DMS 273 (cell line): ENCODE measurements at regions not wholly inside any gene's neighbourhood (a gene's known extent, or its start where the extent isn't known, plus 50 kb on each side); places are given as distances from the start of the nearest gene placed in this dataset.

Source experiments
- DNase-seq: peaks from one replicate; lab custom pipeline; 2025; ENCODE audit not compliant: unreplicated experiment; lab: John Stamatoyannopoulos, UW

DNA sequence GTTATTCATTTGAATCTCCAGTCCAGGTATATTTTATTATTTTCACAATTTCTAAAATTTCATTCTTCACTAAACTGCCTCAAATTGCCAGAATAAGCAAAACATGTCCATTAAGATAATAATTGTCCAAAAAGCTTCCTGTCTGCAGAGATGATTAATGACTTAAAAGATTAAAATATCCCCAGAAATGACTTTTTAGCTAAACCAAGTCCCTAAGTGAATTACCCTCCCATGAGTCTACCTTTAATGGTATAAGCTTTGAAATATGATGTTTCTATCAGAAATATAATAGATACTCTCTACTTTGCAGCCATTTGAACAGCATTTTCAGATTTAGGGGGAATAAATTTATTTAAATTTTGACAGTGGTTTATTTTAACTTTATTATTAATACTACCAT is 289.2 kb upstream of the EMCN start:
- DNase-seq: no peak

DNA sequence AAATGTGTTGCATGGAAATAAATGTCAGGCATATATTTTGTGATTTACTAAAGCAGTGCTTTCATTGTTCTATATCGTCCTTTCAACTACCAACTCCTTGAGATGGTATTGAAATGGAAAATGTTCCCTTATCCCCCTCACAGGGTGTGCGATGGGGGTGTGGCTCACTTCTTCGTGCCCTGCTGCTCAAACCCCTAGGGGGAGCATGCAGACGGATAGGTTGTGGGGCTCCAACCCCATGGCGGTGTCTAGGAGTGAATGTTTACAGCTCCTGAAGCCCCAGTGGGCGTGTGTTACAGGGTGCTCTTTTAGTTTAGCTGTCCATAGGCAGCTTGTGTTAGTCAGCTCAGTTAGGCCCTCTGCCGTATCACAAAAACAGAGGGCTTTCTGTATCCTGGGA is 287.7 kb upstream of the EMCN start:
- DNase-seq: no peak

DNA sequence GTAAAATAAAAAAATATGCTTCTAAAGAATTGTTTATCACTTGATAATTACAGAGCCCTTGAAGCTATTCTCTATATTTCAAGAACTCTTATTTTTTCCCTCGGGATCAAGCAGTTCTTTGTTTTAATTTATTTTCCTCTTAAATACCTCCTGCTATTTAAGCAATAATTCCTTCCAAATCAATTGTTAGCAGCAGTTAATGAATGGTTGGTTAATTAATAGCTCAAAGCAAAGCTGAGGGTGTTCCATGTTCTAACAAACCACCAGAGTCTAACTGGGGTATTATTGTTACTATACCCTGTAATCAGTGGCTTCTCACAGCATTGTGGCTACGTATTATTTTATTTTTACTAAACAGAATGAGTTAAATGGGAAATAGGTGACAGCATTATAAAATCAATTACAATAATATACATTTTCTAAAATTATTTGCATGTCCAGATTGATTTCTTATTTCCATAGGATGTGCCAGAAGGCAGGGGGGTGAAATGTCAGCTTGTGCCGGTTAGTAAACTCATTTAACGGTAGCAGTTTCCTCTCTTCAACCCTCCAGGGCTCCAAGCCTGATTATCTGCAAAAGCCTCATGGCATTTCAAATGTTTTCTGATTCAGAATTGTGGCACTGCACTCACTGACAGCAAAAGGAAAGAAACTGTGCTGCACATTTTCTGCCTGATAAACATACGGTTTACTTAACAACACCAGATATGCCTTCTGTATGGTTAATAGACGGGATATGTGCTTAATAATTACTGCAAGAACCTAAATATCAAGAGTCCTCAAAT is 286.9 kb upstream of the EMCN start:
- no peak for DNase-seq

DNA sequence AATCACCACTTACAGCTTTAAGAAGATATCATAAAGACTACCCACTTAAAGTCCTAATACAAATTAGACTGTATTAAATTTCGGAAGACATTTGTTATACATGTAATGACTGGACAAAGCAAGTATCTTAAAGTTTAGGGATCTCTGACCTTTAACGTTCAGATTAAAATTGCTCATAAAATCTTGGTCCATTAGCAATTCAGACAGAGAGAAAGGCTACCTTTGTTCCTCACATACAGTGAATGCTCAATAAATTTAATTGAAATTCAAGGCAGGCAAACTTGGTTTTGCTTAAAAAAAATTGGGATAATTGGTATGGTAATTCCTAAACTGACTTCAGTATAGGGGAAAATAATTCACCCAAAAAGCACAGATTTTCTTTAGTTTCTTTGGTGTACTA is 285.9 kb upstream of the EMCN start:
- no peak for DNase-seq

DNA sequence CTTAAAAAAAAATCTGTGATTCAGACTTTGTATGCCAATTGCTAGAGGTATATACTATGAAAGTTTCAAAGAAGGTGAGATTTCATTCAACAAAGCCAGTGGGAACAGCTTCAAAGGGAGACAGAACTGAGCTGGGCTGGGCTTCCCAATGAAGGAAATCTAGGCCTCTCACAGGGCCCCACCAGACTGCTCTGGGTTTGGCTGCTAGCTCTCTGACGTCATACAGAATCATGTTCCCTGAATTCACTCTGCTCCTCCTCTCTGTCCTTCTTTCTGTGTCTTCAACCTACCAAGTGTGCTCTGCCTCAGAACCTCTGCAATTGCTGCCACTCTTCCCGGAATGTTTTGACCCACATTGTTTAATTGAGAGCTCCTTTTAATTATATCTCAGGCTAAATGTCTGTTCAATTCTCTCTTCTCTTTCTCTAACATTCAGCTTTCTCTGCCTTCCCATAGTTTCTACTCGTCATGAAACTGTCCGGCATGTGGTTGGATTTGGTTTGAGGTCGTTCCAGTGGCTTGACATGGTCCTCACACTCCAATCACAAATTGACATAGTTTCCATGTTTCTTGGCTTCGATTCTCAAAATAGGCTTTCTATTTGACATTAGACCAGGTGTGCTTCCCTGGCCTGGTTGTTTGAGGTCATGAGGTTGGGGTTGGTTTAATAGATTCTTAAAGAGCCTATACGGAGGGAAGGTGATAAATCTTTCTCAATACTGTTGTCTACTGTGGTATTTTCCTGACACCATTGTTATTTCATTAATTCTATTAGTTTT is 282.1 kb upstream of the EMCN start:
- DNase-seq: no peak

DNA sequence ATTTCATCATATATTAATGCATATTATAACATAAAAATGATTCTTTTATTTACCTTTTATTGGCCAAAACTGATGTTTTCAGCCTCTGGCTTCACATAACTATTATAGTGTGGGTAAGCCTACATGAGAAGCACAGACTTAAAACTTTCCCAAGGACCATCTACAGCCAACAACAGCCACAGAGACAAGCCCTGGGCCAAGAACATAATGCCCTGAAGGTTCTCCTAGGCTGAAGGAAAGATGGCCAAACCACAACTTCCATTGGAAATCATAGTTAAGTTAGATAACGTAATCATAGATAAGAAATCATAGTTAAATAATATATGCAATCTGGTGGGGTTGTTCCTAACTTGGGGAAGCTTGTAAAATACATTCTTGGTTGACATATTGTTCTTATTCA is 280.0 kb upstream of the EMCN start:
- no peak for DNase-seq

DNA sequence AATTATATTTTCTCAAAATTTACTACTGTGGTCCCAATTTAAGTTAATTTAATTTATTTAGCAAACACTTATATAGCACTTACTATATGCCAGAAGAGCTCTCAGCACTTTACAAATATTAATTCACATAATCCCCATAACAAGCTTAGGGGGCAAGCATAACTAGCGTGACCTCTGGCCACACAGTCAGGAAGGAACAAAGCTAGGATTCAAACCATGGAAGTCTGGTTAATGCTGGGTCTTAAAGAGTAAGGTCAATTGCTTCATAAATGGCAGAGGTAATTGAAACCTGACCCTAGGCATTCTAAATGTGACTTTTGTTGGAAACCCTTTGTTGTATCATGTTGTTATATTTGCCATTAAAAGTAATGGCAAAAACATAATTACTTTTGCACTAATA is 279.5 kb upstream of the EMCN start:
- no peak for DNase-seq

DNA sequence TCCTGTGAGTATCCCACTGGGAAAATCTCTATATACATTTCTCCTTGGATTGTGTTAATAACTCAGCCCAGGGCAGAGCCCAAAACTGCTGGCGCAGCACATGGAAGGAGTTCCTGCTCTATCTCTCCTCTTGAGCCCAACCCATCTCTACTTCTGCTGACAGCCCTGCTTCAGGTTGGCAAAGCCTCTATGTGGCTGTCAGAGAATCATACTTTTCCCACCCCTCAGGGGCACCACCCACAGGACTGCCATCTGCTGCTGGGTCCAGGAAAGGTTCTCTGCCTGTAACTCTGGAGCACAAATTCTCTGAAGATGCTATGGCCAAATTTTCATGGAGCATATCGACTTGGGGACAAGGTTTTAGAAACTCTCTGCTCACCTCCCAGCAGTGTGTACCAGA is 278.5 kb upstream of the EMCN start:
- DNase-seq: peak; percentile 25

DNA sequence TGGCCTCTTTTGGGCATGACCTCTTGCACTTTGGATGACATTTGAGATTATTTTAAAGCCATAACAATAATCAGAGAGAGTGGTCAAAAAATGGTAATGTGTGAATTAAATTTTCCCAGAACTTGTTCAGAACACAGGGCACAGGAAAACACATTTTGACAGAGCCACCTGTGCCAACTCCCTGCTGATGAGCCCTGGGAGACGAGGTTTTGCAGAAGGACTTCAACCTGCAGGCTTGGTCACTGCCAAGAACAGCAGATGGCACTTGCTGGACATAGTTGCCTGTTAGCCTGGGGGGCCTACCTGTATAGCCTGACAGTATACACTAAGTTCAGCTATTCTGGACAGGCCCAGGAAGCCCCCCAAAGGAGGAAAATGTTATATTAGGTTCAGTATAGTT is 277.8 kb upstream of the EMCN start:
- DNase-seq: peak; percentile 0

DNA sequence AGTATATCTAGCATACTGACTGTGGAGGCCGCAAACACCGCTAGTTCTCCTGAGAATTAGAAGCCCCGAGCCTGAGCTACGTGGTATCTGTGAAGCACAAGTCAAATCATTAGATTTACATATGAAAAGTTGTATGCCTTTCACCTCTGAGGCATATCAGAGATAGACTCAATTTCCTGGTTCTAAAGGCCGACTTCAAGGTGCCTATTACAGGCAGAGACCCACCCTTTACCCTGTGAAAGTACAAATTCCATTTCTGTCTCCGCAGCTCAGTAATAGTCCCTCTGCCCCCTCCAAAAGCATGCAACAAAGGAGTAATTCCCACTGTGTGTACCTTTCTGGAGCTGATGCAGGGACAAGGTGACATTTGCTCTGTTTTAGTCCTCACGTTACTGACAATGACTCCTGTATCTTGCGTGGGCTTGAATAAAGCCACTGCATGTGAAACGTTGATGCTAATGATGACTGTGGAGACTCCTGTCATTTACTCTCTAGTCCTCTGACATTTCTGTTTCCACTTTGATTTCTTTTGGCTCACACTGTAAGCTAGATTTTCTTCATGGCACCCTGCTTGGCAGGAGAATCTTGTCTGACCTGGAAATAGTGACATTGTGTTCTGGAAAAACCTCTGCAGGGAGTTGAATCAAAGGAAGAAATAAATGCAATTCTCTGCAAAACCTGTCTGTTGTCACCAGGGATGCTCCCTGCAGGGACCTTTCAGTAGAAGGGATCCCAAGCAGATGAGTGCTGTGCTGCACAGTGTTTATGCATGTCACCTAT is 273.2 kb upstream of the EMCN start:
- DNase-seq: no peak

DNA sequence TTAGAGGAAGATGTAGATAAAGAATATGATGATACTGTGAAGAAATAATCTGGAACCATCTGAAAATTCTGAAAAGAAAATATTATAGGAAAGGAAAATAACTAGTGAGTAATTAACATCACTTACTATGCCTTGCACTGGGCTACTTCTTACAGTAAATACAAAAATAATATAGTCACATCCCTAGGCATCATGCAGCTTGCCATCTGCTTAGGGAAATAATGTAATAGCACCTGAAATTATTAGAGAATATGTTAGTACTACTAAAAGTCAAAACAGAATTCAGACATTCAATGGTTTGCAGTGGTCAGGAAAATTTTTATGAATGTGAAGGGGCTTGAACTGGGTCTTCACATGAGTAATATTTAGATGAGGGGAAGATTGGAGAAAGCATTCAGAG is 272.2 kb upstream of the EMCN start:
- no peak for DNase-seq

DNA sequence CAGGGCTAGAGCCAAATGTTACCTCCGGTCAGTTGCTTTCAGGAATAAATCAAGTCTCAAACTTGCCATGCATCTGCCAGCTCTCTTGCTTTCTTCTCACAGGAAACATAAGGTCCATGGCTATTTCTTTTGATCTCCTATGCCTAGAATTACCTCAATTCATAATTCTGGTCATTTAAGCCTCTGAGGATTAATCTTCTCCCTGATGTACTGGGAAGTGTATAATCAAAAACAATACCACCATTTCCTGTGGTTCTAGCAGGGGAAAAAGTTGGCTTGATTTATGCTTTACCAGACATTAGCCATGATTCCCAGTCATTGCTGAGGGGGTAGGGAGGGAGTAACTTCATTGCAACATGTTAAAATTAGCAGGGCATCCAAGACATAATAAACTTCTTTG is 268.7 kb upstream of the EMCN start:
- no peak for DNase-seq

DNA sequence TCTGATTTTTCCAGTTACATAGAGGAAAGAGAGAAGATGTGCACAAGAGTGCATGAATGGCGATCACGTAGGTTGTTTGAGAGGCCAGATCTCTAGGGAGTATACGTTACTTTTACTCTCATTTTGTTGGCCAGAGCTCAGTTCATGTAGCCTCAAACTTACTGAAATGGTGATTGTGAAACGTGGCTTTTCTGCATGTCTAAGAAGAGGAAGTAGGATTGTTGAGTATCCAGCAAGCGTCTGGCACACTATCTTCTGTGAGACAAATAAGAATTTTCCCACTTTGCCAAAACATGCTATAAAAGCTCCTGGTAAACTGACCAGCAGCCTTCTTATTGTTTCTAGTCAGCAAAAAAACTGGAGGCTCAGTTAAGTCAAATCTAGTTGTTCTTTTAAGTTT is 264.5 kb upstream of the EMCN start:
- DNase-seq: no peak

DNA sequence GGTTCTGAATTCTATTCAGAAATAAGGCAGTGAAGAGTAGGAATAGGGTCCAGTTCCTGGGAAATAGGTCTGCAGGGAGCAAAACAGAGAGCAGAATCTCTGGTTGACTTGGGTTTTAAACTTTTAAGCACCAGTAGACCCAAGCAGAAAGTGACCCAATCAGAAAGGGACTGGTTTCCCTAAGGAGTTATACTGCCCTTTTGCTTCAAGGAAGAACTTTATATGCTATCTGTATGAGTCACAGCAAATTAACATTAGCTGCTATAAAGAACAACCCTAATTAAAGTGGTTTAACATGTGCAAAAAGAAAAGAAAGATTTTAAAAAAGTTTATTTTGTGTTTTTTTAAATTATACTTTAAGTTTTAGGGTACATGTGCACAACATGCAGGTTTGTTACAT is 263.6 kb upstream of the EMCN start:
- no peak for DNase-seq

DNA sequence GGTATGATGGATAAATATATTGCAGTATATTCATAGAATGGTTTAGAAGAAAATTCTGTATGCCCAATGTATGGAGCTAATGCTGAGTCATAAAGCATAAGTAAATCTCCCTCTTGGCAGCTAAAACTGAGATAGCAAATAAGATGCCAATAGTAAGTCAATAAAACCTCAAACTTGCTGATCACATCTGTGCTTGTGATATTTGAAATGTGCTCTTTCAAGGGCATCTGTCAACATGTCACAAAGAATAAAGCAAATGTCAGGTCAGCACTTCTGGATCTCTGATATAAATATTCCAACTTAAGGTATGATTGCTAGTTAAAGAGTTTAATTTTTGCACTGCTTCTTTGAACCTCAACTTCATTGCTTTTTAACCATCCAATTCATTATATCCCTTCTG is 262.3 kb upstream of the EMCN start:
- no peak for DNase-seq

DNA sequence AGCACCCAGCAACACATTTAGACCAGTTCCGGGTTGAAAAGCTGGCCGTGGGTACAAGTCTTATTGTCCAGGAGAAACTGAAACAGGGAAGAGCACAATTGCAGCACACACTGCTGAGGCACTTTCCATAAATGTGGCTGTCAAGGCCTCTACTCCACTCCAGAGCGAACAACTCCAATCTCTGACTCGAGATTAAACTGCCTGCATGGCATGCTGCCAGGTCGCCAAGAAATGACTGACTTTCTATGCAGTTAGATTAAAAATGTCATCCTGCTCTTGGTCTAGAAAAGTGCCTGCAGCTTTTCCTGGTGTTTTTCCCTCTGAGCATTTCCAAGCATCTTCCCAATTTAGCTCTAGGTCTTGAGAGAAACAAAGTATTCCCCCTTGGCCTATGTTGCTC is 260.6 kb upstream of the EMCN start:
- DNase-seq: no peak

DNA sequence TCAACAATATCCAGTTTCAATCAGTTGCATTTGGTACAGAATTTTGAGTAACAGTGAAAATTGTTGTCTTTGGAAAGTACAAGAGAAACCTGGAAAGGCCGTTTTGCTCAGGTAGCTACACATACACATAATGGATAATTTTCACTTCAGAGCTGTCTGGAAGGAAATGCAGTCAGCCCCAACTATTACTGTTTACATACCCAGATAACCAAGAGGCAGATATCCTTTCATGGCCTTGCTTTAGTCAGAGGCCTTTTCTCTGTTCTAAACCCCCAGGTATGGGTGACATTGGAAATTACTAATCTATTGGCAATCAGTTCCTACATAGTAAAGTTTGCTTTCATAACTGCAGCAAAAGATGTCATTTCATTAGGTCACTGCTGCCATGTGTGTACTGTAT is 244.9 kb upstream of the EMCN start:
- no peak for DNase-seq

DNA sequence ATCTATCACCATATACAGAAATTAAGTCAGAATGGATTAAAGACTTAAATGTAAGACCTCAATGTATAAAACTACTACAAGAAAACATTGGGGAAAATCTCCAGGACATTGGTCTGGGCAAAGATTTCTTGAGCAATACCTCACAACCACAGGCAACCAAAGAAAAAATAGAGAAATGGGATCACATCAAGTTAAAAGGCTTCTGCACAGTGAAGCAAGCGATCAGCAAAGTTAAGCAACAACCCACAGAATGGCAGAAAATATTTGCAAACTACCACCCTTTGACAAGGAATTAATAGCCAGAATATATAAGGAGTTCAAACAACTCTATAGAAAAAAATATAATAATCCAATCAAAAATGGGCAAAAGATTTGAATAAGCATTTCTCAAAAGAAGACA is 236.9 kb upstream of the EMCN start:
- DNase-seq: no peak

DNA sequence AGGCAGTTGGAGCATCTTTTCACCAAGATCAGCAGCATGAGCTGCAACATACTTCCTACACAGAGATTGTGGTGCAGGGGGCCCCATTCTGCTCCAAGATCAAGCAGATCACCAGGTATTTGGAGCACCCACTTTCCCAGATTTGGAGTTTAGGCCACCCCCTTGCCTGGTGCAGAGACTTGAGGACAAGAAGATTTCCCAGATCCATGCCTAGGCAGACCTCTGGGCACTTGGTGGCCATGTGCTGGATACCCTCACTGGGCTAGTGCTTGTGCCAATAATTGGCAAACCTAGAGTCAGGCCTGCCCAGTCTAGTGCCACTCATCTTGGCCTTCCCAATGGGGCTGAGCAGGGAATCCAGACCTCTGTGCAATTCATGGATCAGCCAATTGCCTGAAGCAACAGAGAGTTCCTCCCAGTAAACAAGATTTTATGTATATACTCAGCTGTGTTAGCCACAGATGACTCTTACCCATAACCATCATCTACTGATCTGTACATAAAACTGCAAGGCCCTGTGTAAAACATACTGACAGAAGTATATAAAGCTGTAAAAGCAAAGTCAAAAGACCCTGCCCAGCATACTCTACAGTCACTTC is 228.4 kb upstream of the EMCN start:
- no peak for DNase-seq

DNA sequence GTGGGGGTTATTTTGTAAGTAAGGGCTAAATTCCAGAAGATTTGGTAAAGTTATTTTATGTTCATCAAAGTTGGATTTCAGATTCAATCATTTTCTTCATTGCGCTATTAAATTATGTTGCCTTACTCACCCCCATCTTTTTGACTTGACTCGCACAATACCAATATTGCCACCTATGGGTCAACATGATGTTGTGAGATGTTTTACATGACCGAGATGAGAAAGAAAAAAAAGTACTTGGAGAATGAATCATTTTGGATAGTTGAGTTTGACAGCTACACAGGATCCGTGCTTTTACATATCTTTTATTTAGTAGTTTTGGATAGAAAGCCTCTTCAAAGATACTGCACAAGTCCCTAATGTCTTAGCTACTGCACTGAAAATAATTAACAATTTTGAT is 224.2 kb upstream of the EMCN start:
- peak; percentile 41 for DNase-seq

DNA sequence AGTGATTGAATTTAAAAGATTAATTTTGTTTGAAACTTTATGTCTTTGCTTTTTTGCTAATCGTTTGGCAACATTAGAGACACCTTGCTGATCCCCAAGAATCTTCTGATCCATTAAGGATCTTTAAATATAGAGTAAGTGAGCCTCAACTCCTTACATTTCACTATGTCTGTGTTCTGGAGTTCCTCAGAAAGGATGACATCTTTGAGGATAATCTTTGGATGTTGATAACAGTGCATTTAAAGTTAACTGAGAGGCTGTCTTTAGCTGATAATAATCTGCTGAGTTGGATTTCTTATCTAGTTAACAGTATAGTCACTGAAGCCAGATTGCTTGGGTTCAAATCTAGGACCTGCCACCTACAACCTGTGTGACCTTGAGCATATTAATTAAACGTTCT is 221.6 kb upstream of the EMCN start:
- no peak for DNase-seq
